ENCODE measurements at regions not wholly inside any gene's neighbourhood (a gene's known extent, or its start where the extent isn't known, plus 50 kb on each side); places are given as distances from the start of the nearest gene placed in this dataset.

- Histone ChIP-seq H3K27ac (no peak overlapping the region), H3K4me3 (no peak overlapping the region), H3K9me3 (peaks cover 0 to 27% (median 1%) of the 10 kb centered on the region in 4 donors), H3K4me1 (no peaks in the 10 kb centered on the region), H3K36me3 (no peaks in the 10 kb centered on the region), H3K27me3 (peaks cover 0 to 36% of the 10 kb centered on the region in 2 donors)
- DNase-seq (ENCODE audit: low spot score in 2 of 2), result no peak
- TF ChIP-seq CTCF (IDR thresholded peaks at IDR 0.05), result no peak
- no peak for TF ChIP-seq EP300 (IDR thresholded peaks at IDR 0.05)
- no peak for TF ChIP-seq POLR2A (IDR thresholded peaks at IDR 0.05)
- 74 to 100% methylated on average over 7 to 8 of the region's 9 CpGs for WGBS, 2 donors
Measured at GRCh38 chr16:86353948-86354347, 156.4 kb upstream of the FOXF1 start.

- 51 to 64% methylated on average over 6 to 7 of the region's 7 CpGs for WGBS, 2 donors
Measured at GRCh38 chr16:86354641-86355513, 155.4 kb upstream of the FOXF1 start.

GRCh38 chr16:86355531-86355930 lies 154.8 kb upstream of the FOXF1 start:
- H3K27me3 ChIP-seq, result peaks cover 0 to 26% of the 10 kb centered on the region in 2 donors
- no peaks in the 10 kb centered on the region for H3K36me3 ChIP-seq
- no peaks in the 10 kb centered on the region for H3K4me1 ChIP-seq
- no peak overlapping the region for H3K27ac ChIP-seq
- no peak for DNase-seq (ENCODE audit: low spot score in 2 of 2)
- peaks cover 0 to 27% (median 1%) of the 10 kb centered on the region in 4 donors for H3K9me3 ChIP-seq
- TF ChIP-seq CTCF (IDR thresholded peaks at IDR 0.05), result no peak
- 69 to 84% methylated on average over 5 of the region's 5 CpGs for WGBS, 2 donors
- no peak overlapping the region for H3K4me3 ChIP-seq

More at GRCh38 chr16:86354641-86355513, 155.4 kb upstream of the FOXF1 start:
- peaks cover 0 to 32% of the 10 kb centered on the region in 2 donors for H3K27me3 ChIP-seq
- no peak for TF ChIP-seq POLR2A (IDR thresholded peaks at IDR 0.05)
- TF ChIP-seq EP300 (IDR thresholded peaks at IDR 0.05), result no peak
- TF ChIP-seq CTCF (IDR thresholded peaks at IDR 0.05), result no peak
- H3K9me3 ChIP-seq, result peaks cover 0 to 27% (median 1%) of the 10 kb centered on the region in 4 donors
- DNase-seq (ENCODE audit: low spot score in 2 of 2), result no peak
- H3K27ac ChIP-seq, result no peak overlapping the region
- H3K4me1 ChIP-seq, result no peaks in the 10 kb centered on the region
- H3K36me3 ChIP-seq, result no peaks in the 10 kb centered on the region
- H3K4me3 ChIP-seq, result no peak overlapping the region

- DNase-seq (ENCODE audit: low spot score in 2 of 2), result no peak
- 92 to 93% methylated on average over 3 of the region's 3 CpGs for WGBS, 2 donors
- TF ChIP-seq POLR2A (IDR thresholded peaks at IDR 0.05) (no peak), CTCF (IDR thresholded peaks at IDR 0.05) (no peak), EP300 (IDR thresholded peaks at IDR 0.05) (no peak)
- no peaks in the 10 kb centered on the region for H3K4me1 ChIP-seq
- H3K27ac ChIP-seq, result no peak overlapping the region
- no peak overlapping the region for H3K4me3 ChIP-seq
- no peaks in the 10 kb centered on the region for H3K36me3 ChIP-seq
- peaks cover 0 to 22% of the 10 kb centered on the region in 2 donors for H3K27me3 ChIP-seq
- peaks cover 0 to 27% (median 1%) of the 10 kb centered on the region in 4 donors for H3K9me3 ChIP-seq
Measured at GRCh38 chr16:86355951-86356350, 154.4 kb upstream of the FOXF1 start.

GRCh38 chr16:86356804-86357203 lies 153.5 kb upstream of the FOXF1 start:
- Histone ChIP-seq H3K4me1 (no peaks in the 10 kb centered on the region), H3K9me3 (peaks cover 0 to 27% (median 1%) of the 10 kb centered on the region in 4 donors), H3K27me3 (peaks cover 0 to 18% of the 10 kb centered on the region in 2 donors), H3K27ac (no peak overlapping the region), H3K36me3 (no peaks in the 10 kb centered on the region), H3K4me3 (no peak overlapping the region)
- WGBS, 2 donors, result 59 to 66% methylated on average over 7 of the region's 7 CpGs
- no peak for DNase-seq (ENCODE audit: low spot score in 2 of 2)
- TF ChIP-seq CTCF (IDR thresholded peaks at IDR 0.05) (no peak), POLR2A (IDR thresholded peaks at IDR 0.05) (no peak), EP300 (IDR thresholded peaks at IDR 0.05) (no peak)

Measured in tibial nerve (tissue), 4 donors.